ENCODE measurements at regions not wholly inside any gene's neighbourhood (a gene's known extent, or its start where the extent isn't known, plus 50 kb on each side); places are given as distances from the start of the nearest gene placed in this dataset.

GRCh38 chr10:47109906-47110305 lies 190.1 kb upstream of the GDF10 start:
- Histone ChIP-seq H3K36me3 (replicated peaks; ENCODE audit: insufficient read depth, low read length) (no peaks in the 10 kb centered on the region), H3K27ac (ENCODE audit: low read length) (no peak overlapping the region), H3K4me1 (ENCODE audit: low read length) (no peaks in the 10 kb centered on the region)

DNA sequence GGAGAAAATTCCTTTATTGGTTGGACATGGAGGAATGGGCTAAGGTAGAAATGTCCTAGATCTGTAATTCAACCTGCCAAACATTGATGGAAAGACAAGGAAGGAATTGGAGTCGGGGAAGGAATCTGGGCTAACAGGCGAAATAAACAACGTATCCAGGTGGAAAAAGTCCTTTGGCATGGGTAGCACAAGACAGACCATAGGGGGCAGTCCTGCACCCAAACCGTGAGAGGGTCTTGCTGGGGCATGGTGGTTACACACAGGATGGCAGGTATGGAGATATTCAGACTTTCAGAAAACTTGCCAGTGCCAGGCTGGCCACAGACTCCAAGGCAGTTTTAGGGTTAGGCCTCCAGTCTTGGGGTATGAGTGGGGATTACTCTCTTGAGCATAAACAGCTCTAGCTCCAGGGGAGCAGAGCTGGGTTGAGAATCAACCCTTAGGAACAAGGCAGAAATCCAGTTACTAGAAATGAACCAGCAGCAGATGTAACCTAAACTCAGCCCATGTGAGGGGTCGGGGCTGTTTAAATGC lies 188.6 kb upstream of the GDF10 start:
- H3K4me2 ChIP-seq (ENCODE audit: low read depth, low read length), result no peak overlapping the region
- H2AFZ ChIP-seq (ENCODE audit: low read length), result no peak overlapping the region
- no peak overlapping the region for H3K4me3 ChIP-seq (ENCODE audit: low read length)
- no peaks in the 10 kb centered on the region for H3K9me3 ChIP-seq (replicated peaks; ENCODE audit: insufficient read depth, low read length)
- H3K9ac ChIP-seq (ENCODE audit: low read length), result no peak overlapping the region
- no peak overlapping the region for H3K27ac ChIP-seq (ENCODE audit: low read length)
- H3K36me3 ChIP-seq (replicated peaks; ENCODE audit: insufficient read depth, low read length), result no peaks in the 10 kb centered on the region
- H4K20me1 ChIP-seq (ENCODE audit: insufficient read depth, low read length), result no peaks in the 10 kb centered on the region
- H3K27me3 ChIP-seq (replicated peaks; ENCODE audit: insufficient read depth, low read length), result no peaks in the 10 kb centered on the region
- H3K79me2 ChIP-seq (ENCODE audit: low read length), result no peaks in the 10 kb centered on the region
- TF ChIP-seq EZH2phosphoT487 (IDR thresholded peaks at IDR 0.05; ENCODE audit: low read length), result no peak
- TF ChIP-seq EZH2 (optimal IDR thresholded peaks at IDR 0.05; ENCODE audit: low read depth, low read length), result no peak
- TF ChIP-seq, protein P1, sequence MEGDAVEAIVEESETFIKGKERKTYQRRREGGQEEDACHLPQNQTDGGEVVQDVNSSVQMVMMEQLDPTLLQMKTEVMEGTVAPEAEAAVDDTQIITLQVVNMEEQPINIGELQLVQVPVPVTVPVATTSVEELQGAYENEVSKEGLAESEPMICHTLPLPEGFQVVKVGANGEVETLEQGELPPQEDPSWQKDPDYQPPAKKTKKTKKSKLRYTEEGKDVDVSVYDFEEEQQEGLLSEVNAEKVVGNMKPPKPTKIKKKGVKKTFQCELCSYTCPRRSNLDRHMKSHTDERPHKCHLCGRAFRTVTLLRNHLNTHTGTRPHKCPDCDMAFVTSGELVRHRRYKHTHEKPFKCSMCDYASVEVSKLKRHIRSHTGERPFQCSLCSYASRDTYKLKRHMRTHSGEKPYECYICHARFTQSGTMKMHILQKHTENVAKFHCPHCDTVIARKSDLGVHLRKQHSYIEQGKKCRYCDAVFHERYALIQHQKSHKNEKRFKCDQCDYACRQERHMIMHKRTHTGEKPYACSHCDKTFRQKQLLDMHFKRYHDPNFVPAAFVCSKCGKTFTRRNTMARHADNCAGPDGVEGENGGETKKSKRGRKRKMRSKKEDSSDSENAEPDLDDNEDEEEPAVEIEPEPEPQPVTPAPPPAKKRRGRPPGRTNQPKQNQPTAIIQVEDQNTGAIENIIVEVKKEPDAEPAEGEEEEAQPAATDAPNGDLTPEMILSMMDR (IDR thresholded peaks at IDR 0.05; ENCODE audit: low read length), result no peak
- H3F3A ChIP-seq (ENCODE audit: insufficient read depth, low read length), result no peaks in the 10 kb centered on the region
- no peak for DNase-seq
- no peaks in the 10 kb centered on the region for H3K9me2 ChIP-seq (replicated peaks; ENCODE audit: insufficient read depth, low read length)
- H3K4me1 ChIP-seq (ENCODE audit: low read length), result no peaks in the 10 kb centered on the region

More at GRCh38 chr10:47109906-47110305, 190.1 kb upstream of the GDF10 start:
- Histone ChIP-seq H3K79me2 (ENCODE audit: low read length) (no peaks in the 10 kb centered on the region), H4K20me1 (ENCODE audit: insufficient read depth, low read length) (no peaks in the 10 kb centered on the region), H3K27me3 (replicated peaks; ENCODE audit: insufficient read depth, low read length) (no peaks in the 10 kb centered on the region), H3K9me2 (replicated peaks; ENCODE audit: insufficient read depth, low read length) (no peaks in the 10 kb centered on the region), H3K4me2 (ENCODE audit: low read depth, low read length) (no peak overlapping the region), H3K9ac (ENCODE audit: low read length) (no peak overlapping the region), H3K4me3 (ENCODE audit: low read length) (no peak overlapping the region), H3K9me3 (replicated peaks; ENCODE audit: insufficient read depth, low read length) (no peaks in the 10 kb centered on the region), H3F3A (ENCODE audit: insufficient read depth, low read length) (no peaks in the 10 kb centered on the region), H2AFZ (ENCODE audit: low read length) (no peak overlapping the region)
- no peak for DNase-seq
- TF ChIP-seq EZH2 (optimal IDR thresholded peaks at IDR 0.05; ENCODE audit: low read depth, low read length), result no peak
- no peak for TF ChIP-seq EZH2phosphoT487 (IDR thresholded peaks at IDR 0.05; ENCODE audit: low read length)
- TF ChIP-seq, protein P1 (IDR thresholded peaks at IDR 0.05; ENCODE audit: low read length), result no peak

- Histone ChIP-seq H3K27ac (ENCODE audit: low read length) (no peak overlapping the region), H3K9me3 (replicated peaks; ENCODE audit: insufficient read depth, low read length) (no peaks in the 10 kb centered on the region), H4K20me1 (ENCODE audit: insufficient read depth, low read length) (no peaks in the 10 kb centered on the region), H3K4me2 (ENCODE audit: low read depth, low read length) (no peak overlapping the region), H3K9ac (ENCODE audit: low read length) (no peak overlapping the region), H3K9me2 (replicated peaks; ENCODE audit: insufficient read depth, low read length) (no peaks in the 10 kb centered on the region), H2AFZ (ENCODE audit: low read length) (no peak overlapping the region), H3F3A (ENCODE audit: insufficient read depth, low read length) (no peaks in the 10 kb centered on the region), H3K79me2 (ENCODE audit: low read length) (no peaks in the 10 kb centered on the region), H3K4me3 (ENCODE audit: low read length) (no peak overlapping the region), H3K27me3 (replicated peaks; ENCODE audit: insufficient read depth, low read length) (no peaks in the 10 kb centered on the region), H3K4me1 (ENCODE audit: low read length) (no peaks in the 10 kb centered on the region), H3K36me3 (replicated peaks; ENCODE audit: insufficient read depth, low read length) (no peaks in the 10 kb centered on the region)
- TF ChIP-seq EZH2phosphoT487 (IDR thresholded peaks at IDR 0.05; ENCODE audit: low read length), result no peak
- TF ChIP-seq, protein P1 (IDR thresholded peaks at IDR 0.05; ENCODE audit: low read length), result no peak
- TF ChIP-seq EZH2 (optimal IDR thresholded peaks at IDR 0.05; ENCODE audit: low read depth, low read length), result no peak
- no peak for DNase-seq
Observed at GRCh38 chr10:47112612-47113011, 187.4 kb upstream of the GDF10 start.
